Lung (tissue), 11 donors: ENCODE measurements at regions not wholly inside any gene's neighbourhood (a gene's known extent, or its start where the extent isn't known, plus 50 kb on each side); places are given as distances from the start of the nearest gene placed in this dataset.

ENCODE experiments used
- ATAC-seq: fragments of 200-7000 bp; cut with Tn5 transposase; one replicate; pipeline ENCODE4 v1.9.1; 2020; ENCODE audit warnings: moderate number of reproducible peaks; ENCODE audit not compliant: insufficient read depth, low FRiP score
- DNase-seq, 3 donors: peaks; one replicate each; pipeline ENCODE4 v3.0.0-alpha.2; 2013 to 2017
- H3K27ac ChIP-seq, 2 donors: one replicate each; pipeline ENCODE4 v1.5.1; 2013; ENCODE audit warnings: mild to moderate bottlenecking in 2 of 2, moderate library complexity in 2 of 2, control low read depth in 1 of 2, inconsistent platforms in 1 of 2, low read depth in 1 of 2, low read length in 1 of 2
- H3K27me3 ChIP-seq, 3 donors: one replicate each; pipeline ENCODE4 v1.5.1; 2013; ENCODE audit warnings: low read length in 2 of 3; ENCODE audit not compliant: control insufficient read depth in 3 of 3, insufficient read depth in 3 of 3
- H3K36me3 ChIP-seq, 4 donors: one replicate each; pipeline ENCODE4 v1.5.1; 2013; ENCODE audit warnings: low read length in 4 of 4, mild to moderate bottlenecking in 1 of 4, moderate library complexity in 1 of 4; ENCODE audit not compliant: control insufficient read depth in 4 of 4, insufficient read depth in 4 of 4
- H3K4me1 ChIP-seq, 5 donors: one replicate each; pipeline ENCODE4 v1.5.1; 2013; ENCODE audit warnings: low read length in 5 of 5, mild to moderate bottlenecking in 2 of 5, moderate library complexity in 1 of 5; ENCODE audit not compliant: control insufficient read depth in 5 of 5, insufficient read depth in 5 of 5
- H3K4me3 ChIP-seq: one replicate; pipeline ENCODE4 v1.5.1; 2013; ENCODE audit warnings: mild to moderate bottlenecking, control low read depth, moderate library complexity
- H3K9ac ChIP-seq, 2 donors: one replicate each; pipeline ENCODE4 v1.5.1; 2013; ENCODE audit warnings: low read length in 2 of 2, control low read depth in 1 of 2; ENCODE audit not compliant: insufficient read depth in 1 of 2
- H3K9me3 ChIP-seq, 4 donors: one replicate each; pipeline ENCODE4 v1.5.1; 2013; ENCODE audit warnings: low read length in 3 of 4, mild to moderate bottlenecking in 1 of 4, moderate library complexity in 1 of 4; ENCODE audit not compliant: control insufficient read depth in 4 of 4, insufficient read depth in 3 of 4
- CTCF ChIP-seq: IDR thresholded peaks from 2 replicates; pipeline ENCODE4 v1.5.1; 2012; ENCODE audit warnings: mild to moderate bottlenecking; ENCODE audit errors: control extremely low read depth, extremely low read depth
- WGBS, 2 donors: extraction: QIAGEN DNeasy Blood & Tissue Kit; methylation state at CpG; one replicate each; pipeline ENCODE4 v1.1.7; 2013; 5-methylcytosine and 5-hydroxymethylcytosine counted together
- donor health status: control.
- donor health status: control.
- donor health status: Bipolar disorder and iron deficiency.
- donor health status: healthy.
- donor health status: DM: yes; HTN: yes; CAD: no.

GRCh38 chr13:109651854-109652253, 134.5 kb downstream of the IRS2 start:
- DNase-seq = no peak
- Histone ChIP-seq H3K27ac (no peak overlapping the region), H3K9me3 (peaks cover 0 to 2% (median 0%) of the 10 kb centered on the region in 4 donors), H3K27me3 (no peaks in the 10 kb centered on the region), H3K9ac (no peak overlapping the region), H3K4me1 (peaks cover 2 to 40% (median 12%) of the 10 kb centered on the region in 5 donors), H3K36me3 (no peaks in the 10 kb centered on the region), H3K4me3 (no peak overlapping the region)
- WGBS, 2 donors = 13 to 37% methylated on average over 6 of the region's 6 CpGs
- ATAC-seq = no peak
- no peak for TF ChIP-seq CTCF

- Histone ChIP-seq H3K27ac (peak overlapping the region in 1 of 2 donors; percentile 52), H3K9me3 (peaks cover 0 to 2% (median 0%) of the 10 kb centered on the region in 4 donors), H3K9ac (no peak overlapping the region), H3K4me1 (peaks cover 2 to 35% (median 12%) of the 10 kb centered on the region in 5 donors), H3K4me3 (no peak overlapping the region), H3K27me3 (no peaks in the 10 kb centered on the region), H3K36me3 (no peaks in the 10 kb centered on the region)
- DNase-seq (no peak), ATAC-seq (no peak)
- no peak for TF ChIP-seq CTCF
- 75 to 88% methylated on average over 5 of the region's 5 CpGs for WGBS, 2 donors
These were observed 135.1 kb downstream of the IRS2 start for GRCh38 chr13:109651311-109651710.

GRCh38 chr13:109650861-109651260, 135.5 kb downstream of the IRS2 start:
- H3K27ac ChIP-seq = no peak overlapping the region
- H3K4me3 ChIP-seq = no peak overlapping the region
- no peaks in the 10 kb centered on the region for H3K36me3 ChIP-seq
- peaks cover 0 to 2% (median 0%) of the 10 kb centered on the region in 4 donors for H3K9me3 ChIP-seq
- no peaks in the 10 kb centered on the region for H3K27me3 ChIP-seq
- H3K9ac ChIP-seq = no peak overlapping the region
- ATAC-seq (no peak), DNase-seq (no peak)
- TF ChIP-seq CTCF = no peak
- WGBS, 2 donors = 84% methylated on average over 3 of the region's 3 CpGs
- peaks cover 3 to 30% (median 11%) of the 10 kb centered on the region in 5 donors for H3K4me1 ChIP-seq

GRCh38 chr13:109649713-109650112, 136.7 kb downstream of the IRS2 start:
- no peak for ATAC-seq
- H3K9me3 ChIP-seq = peaks cover 0 to 2% (median 0%) of the 10 kb centered on the region in 4 donors
- WGBS, 2 donors = 83 to 88% methylated on average over 3 of the region's 3 CpGs

More at GRCh38 chr13:109649713-109650112, 136.7 kb downstream of the IRS2 start:
- Histone ChIP-seq H3K36me3 (no peaks in the 10 kb centered on the region), H3K4me1 (peaks cover 3 to 19% (median 5%) of the 10 kb centered on the region in 5 donors), H3K27ac (no peak overlapping the region), H3K27me3 (no peaks in the 10 kb centered on the region), H3K9ac (no peak overlapping the region), H3K4me3 (no peak overlapping the region)
- TF ChIP-seq CTCF = no peak
- DNase-seq = no peak
